ENCODE measurements at regions not wholly inside any gene's neighbourhood (a gene's known extent, or its start where the extent isn't known, plus 50 kb on each side); places are given as distances from the start of the nearest gene placed in this dataset.

DNA sequence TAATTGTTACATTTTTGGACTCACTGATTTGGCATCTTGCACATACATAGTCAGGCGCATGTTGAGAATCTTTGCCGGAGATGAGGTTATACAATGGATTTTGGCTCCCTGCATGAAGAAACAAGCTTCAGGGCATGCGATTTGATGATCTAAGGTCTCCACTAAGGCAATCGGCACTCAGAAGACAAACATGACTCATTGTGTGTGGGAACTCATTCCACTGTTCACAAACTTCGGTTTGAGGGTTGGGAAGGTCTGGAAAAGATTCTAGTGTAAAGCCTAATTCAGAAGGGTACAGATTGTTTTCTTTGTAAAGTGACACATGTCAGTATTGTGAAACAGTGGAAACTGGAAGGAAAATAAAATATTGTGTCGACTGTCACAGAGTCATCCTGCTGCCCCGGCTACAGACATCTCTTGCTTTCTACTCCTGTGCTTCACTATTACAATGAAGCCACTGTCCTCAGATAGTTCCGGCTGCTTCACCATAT, 192.6 kb upstream of the HMGA2 start:
- no peak for DNase-seq

DNA sequence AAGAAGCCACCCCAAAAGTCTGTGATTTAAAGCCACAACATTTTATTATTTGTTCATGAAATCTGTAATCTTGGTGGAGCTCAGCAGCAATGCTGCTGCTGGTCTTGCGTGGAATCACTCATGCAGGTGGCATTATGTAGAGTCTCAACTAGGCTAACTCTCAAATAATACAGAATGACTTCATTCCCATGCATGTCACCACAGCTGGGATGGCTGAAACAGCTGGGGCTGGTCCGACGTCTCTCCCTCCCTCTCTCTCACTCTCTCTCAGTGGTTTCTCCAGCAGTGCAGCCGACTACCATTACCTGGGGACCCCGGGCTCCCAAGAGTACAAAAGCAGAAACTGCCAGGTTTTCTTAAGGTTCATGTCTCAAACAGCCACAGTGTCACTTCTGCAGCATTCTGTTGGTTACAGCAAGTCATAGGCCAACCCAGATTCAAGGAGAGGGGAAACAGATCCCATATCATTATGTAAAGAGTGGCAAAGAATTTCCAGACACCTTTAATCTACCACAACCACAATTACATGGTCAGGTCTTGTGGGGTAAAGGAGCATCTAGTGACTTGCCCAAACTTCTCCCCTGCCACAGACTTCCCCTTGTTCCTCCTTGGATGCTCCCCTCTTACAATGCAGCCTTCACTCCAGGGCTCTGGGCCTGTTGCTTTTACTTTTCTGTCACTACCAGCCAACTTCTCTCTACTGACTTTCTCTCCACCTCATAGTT, 192.0 kb upstream of the HMGA2 start:
- no peak for DNase-seq

DNA sequence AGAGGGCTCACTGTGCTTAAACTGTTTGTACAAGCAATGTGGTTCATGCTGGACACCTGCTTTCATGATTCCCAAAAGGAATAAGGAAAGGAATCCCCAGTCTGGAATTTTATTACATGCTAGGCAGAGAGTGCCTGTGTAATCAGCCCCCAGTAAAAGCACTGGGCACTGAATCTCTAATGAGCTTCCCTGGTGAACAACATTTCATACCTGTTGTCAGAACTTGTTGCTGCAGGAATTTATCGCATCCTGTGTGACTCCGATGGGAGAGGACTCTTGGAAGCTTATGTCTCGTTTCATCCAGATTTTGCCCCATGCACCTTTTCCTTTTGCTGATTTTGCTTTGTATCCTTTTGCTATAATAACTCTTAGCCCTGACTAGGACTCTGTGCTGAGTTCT, 190.2 kb upstream of the HMGA2 start:
- no peak for DNase-seq

DNA sequence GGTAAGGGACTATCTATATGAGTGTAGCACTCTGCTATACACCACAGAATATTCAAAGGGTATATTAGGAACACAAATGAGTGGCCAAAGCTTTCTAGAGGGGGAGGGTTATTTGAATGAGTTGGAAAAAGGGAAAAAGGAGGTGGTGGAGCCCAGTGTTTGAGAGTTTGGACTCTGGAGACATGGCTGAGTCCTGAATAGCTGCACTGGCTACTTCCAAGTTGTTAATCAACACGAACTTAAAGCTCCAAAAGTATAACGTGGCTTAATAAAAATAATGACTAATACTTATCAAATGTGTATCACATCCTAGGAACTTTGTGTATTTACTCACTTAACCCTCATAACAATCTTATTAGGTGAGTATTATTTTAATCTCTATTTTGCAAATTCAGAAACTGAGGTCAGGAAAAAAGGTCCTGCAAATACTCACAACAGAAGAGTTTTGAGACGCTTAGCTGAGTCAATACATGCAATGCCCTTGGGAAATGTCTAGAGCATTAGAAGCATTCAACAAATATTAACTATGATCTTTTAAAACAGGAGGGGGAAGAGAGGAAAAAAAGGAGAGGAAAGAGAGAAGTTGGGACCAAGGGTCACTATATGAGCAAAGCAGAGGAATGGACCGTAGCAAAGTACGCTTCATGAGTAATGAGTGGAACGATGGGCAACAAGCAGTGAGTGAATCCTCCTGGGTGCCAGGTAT, 189.5 kb upstream of the HMGA2 start:
- DNase-seq, result no peak

DNA sequence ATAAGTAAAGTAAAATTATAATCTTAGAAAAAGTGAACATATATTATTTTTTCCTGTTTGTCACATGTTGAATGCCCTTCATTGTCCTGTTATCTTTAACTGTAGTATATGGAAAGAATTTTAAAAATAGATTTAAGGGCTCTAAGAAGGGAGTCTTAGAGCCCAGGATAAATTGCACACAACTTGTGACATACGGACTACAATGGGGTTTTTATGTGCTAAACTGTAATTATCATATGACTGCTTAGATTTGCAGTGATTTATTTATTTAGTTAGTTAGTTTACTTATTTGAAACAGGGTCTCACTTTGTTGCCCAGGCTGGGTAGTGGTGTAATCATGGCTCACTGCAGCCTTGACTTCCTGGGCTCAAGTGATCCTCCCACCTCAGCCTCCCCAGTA, 187.8 kb upstream of the HMGA2 start:
- no peak for DNase-seq

DNA sequence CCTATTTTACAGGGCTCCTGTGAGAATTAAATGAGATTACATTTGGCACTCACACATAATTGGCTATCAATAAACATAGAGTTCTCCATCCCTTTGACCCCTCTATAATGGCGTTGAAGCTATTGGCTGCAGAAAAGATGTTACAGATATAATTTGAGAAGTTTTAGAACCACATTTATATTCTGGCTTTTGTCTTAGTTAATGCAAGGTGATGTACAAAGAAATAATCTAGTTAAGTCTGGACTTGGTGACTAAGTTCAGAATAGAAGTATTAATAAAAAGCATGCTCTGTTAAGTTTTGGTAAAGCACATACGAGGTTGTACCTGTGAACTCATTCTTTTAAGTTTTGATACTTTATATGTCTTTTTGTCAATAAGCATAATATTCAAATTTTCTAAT, 187.1 kb upstream of the HMGA2 start:
- no peak for DNase-seq

DNA sequence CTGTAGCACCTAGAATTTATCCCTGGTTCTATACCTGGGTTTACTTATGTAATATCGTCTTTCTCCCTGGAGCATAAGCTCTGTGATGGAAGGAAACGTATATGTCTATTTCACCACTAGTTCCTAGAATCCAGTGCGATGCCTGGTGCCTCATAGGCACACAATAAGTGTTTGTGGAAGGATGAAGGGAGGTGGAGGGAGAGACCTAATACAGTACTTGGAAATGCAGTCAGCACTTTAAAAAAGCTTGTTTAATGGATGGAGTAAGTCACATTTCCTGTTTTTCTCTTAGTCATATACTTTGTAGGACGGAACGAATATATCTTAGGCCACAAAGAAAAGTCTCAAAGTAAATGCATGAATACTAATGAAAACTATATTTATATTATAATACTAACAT, 186.5 kb upstream of the HMGA2 start:
- no peak for DNase-seq

DNA sequence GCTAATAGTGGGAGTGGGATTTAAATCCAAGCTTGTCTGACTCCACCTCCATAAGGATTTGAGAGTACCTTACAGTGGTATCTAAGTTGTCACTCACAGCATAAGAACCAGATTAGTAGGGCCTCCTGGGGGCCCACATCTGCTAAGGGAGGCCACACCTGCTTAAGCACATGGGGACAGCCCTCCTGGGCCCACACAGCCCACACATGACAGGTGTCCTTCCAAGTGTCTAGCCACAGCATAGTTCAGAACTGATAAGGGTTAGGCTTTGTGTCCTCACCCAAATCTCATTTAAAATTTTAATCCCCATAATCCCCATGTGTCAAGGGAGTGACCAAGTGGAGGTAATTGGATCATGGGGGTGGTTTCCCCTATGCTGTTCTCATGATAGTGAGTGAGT, 186.0 kb upstream of the HMGA2 start:
- DNase-seq, result no peak

DNA sequence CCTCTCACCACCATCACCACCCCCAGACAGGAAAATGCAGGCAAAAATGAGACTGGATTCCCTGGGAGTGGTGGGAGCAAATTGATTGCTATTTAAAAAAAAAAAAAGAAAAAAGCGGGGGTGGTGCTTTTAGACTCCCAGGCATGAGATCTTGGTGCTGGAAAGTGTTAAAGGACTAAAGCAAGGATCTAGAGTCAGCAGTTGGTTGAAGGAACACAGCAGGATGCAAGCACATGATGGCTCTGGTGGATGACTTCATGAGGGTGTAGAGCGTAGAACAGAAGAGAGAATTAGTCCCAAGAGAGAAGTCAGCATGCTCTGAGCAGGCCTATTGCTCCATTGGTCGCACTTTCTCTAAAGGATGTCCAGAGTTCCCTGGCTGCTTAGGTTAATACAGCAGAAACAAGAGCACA, 183.8 kb upstream of the HMGA2 start:
- no peak for DNase-seq

DNA sequence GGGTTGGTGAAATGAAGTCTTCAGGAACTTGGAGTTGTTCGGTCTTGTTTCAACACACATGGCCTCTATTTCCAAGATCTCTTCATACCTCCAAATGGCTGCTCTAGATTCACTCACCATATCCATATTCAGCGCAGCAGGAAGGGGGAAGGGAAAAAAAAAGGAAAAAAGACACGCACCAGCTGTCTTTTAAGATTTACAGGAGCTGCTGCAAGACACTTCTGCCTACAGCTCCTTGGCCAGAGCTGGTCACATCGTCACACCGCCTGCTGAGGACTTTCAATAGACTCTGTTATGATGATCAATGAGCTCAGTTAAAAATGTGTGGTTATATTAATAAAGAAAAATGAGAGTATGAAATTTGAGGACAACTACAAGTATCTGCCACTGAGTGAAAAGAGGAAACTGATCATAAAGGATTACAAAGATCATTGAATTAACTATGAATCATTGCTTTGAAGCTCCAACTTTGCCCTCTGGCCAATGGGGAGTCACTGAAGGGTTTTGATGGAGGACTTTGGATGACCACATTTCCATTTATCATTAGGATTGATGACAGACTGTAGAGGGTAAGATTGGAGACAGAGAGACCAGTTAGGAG, 182.1 kb upstream of the HMGA2 start:
- no peak for DNase-seq

DNA sequence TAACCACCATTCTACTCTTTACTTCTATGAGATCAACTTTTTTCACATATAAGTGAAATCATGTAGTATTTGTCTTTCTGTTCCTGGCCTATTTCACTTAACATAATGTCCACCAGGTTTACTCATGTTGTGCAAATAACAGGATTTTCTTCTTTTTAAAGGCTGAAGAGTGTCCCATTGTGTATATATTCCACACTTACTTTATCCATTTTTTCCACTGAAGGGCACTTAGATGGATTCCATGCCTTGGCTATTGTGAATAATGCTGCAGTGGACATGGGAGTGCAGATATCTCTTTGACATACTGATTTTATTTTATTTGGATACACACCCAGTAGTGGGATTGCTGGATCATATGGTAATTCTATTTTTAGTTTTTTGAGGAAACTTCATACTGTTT, 181.1 kb upstream of the HMGA2 start:
- no peak for DNase-seq

DNA sequence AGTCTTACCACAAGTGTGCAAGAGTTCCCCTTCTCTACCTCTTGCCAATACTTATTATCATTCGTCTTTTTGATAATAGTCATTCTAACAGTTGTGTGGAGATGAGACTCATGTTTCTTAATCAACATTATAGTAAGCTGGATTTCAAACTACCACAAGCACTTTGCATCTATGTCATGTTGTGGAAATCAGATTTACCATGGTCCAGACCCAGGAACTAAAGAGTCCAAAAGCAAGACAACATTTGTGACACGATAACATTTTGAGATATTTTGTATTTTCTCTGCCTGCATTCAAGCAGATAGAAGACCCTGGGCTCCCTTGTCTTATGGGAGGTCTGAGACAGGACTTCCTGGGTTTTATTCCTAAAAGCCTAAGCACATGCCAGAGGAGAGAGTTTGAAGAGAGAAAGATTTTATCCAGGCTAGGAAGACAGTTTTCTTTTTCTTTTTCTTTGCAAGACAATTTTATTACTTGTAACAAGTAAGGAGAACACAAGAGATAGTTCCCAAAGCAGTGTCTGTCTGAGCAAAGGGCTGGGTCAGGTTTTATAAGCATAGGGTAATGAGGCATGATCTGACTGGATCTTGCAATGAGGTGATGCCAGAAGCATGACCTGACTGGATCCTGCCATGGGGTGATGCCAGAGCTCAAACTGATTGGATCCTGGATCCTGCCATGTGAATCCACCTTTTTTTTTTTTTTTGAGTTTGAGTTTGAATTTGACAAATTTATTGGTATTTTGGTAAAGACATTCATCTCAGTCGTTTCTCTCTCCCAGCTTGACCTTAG, 180.5 kb upstream of the HMGA2 start:
- no peak for DNase-seq

DNA sequence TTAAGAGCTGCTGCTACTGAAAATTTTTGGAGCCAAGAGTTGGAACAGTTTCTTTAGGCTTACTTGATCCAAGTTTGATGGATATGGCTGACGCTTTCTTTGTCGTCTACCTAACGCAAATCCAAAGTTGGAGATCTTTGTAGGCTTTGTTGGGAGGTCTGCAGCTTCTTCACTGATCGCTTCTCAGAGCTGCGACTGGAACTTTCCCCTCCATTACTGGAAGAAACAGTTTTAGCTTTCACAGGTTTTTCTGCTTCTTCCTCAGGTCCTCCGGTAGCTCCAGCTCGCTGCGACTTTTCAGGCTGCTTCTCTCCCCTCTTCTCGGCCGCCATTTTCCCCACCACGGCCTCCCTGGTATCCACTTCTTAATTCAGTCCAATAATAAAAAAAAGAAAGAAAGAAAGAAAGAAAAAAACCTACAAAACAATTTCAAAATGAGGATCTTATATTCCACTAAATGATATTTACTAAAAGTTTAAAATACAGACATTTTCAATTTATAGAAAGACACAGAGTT, 178.1 kb upstream of the HMGA2 start:
- DNase-seq, result no peak

DNA sequence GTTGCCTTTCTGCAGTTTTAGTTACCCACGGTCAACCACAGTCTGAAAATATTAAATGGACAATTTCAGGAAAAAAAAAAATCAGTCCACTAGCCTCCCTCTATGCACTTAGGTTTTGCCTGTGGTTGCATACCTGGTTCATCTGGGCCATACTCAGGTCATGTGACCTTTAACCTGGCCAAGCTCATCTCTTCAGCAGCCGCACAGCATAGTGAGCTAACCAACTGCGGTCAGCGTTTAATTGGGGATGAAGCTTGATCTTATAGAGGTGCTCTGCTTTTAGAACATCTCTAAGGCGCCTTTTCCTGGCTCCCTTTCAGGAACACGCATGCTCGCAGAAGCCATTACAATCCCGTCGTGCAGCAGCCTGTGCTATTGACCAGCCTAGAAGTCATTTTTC, 177.2 kb upstream of the HMGA2 start:
- DNase-seq, result no peak

DNA sequence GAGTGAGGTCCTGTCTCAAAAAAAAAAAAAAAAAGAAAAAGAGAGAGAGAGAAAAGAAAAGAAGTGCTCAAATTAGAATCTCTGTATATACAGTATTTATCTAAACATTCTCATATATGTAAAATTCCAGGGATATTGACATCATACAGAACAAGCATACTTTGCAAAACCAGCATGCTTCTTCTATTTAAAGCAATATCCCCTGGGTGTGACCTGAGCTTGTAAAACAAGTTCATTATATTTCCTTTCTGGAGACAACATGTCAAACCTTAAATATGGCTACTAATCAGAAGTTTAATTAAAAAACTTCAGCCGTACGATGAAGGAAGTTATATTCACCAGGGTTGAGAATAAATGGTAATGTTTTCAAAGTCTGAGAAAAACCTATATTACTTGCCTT, 175.8 kb upstream of the HMGA2 start:
- no peak for DNase-seq

DNA sequence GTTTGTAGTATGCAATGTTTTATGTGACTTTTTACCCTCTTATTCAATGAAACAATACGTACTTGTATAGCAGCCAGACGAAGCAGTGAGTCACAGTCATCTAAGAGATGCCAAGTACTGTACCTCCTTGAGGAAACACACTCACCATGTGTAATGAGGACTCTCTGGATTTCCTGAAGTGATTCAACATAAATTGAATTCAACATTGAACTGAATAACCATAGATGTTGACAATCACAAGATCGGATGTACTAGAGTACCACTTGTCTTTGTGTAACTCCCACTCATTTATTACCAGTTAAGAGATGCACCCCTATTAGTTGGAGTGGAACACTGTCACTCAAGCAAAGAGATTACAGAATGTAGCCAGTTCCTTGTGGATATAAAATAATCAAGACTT, 175.2 kb upstream of the HMGA2 start:
- DNase-seq, result no peak

DNA sequence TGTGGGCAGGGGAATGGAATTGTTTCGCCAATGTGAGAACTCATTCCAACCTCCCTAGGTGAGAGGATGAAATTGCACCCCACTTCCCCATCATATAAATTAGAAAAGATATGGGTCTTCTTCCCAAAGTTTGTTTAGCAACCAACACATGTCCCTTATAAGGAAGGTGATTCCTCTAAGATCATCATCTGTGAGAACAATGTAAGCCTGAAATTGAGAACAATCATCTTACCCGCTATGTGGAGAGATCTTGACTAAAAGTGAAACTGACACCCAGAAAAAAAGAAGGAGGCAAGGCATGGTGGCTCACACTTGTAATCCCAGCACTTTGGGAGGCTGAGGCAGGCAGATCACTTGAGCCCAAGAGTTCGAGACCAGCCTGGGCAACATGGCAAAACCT, 173.2 kb upstream of the HMGA2 start:
- no peak for DNase-seq

DNA sequence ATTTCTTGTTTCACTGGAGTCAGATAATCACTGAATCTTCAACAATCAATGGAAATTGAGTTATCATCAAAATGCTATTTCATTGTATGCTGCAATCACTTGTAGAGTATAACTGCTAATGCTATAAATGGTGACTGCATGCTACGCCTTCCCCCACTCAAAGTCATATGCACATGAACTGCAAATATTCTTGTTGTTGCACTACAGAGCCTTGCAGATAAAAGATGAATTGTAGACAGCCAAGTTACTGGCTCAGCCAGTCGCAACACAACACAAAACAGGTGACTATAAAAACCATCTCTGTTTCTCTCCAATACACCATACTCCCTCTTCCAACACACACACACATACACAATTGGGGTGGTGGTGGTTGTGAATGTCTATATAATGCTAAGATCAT, 171.0 kb upstream of the HMGA2 start:
- no peak for DNase-seq

DNA sequence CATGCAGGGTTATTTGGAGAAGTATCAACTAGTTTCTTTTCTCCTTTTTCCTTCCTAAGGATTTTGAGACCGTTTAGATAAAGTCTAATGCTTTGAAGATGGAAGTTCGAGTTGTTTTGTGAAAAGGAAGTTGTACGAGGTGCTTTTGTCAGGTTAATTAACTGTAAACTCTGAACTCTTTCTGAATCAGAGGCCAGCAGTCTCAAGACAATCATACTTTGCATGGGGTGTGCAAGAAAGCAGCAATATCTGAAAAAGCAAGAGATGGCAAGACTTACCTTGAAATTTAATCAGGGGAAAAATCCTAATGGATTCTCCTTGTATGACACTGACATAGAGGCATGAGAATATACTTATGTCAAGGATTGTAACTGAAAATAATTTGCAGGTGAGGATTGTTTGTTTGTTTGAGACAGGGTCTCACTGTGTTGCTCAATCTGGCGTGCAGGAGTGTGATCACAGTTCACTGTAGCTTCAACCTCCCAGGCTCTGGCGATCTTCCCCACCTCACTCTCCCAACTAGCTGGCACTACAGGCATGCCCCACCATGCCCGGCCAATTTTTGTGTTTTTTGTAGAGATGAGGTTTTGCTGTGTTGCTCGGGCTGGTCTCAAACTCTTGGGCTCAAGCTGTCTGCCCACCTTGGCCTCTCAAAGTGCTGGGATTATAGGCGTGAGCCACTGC, 170.2 kb upstream of the HMGA2 start:
- no peak for DNase-seq

DNA sequence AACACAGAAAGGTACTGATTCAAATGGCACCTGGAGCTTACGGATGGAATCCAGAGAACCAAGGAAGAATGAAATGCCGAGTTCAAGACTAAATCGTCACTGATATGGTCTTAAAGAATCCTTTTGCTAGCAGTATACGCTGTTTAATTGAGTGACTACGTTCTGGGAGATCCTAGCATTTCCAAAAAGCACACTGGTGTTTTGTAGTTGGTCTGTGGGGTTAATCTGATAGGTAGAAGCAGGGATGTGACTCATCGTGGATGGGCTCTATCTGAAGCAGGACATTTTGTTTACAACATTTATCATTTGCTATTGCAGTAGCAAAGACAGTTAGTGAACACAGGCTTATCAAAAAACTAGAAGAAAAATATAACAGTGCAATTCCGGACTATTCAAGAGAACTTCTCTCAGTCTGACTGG, 169.2 kb upstream of the HMGA2 start:
- DNase-seq, result no peak

DNA sequence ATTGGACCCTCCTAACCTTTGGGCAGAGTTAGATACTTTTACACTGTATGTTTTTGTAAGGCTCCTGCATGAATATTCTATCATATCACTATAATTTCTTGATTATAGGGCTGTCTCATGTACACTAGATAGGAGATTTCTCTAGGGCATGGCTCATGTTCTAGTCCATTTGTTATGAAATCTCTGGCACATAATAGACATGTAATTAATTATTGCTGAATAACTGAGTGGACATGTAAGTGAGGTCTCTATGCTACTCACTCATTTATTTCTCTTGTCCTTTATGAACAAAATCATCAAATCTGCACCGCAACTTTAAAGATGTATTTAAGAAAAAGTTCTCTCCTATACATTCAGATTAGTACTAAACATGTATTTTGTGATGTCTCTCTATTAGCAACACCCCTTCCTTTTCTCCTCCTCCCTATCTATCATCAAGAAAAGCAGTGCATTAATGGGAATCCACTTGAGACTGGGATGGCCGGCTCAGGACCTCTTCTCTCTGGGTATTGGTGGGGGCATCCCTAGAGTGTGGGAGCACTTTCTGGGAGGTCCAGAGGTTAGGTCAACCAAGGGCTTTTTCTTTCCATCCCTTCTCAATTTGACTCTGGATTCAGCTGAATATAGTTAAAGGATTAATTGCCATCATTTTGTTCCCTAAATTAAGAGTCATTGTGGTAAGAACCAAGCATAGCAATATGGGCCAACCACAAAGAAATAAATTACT, 168.0 kb upstream of the HMGA2 start:
- DNase-seq, result no peak

DNA sequence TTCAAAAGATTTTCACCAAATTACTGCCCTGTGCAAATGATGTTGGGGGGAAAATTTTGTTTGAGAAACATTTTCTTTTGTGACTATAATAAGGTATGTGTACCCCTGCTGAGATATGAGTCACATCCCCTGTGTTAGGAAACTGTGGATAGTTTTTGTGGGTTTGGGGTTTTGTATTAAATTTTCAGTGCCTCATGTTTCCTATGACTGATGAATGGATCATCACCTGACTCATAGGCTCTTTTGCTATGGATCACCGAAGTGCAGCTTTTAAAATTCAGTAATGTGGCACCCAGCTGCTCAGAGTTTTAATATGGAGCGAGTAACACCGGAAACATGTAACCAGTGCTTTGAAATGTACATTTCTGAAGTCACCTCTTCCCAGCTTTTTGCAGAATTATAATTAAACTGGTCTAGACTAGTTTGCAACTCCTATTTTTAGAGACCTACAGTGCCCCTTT, 167.4 kb upstream of the HMGA2 start:
- no peak for DNase-seq

Data from DMS153 (cell line).